ENCODE measurements at regions not wholly inside any gene's neighbourhood (a gene's known extent, or its start where the extent isn't known, plus 50 kb on each side); places are given as distances from the start of the nearest gene placed in this dataset.

DNA sequence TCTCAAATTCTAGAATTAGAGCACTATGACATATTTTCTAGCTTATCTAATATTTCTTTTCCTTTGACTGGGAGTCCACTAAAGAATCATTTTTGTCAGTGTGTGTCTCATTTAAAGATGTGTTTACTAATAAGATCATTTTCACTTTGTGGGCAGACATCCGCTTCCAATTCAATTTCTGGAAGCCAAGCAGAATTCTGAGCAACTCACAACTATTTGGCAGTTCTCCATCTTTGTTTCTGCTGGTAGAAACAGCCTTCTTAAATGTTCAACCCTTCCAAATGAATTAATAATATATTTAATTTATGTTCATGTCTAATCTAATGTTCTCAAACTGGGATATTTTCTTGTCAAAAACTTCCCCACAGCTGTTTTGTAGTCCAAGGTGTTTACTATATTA, 411.8 kb downstream of the KCTD12 start:
- no peaks in the 10 kb centered on the region for H3K27me3 ChIP-seq (ENCODE audit: insufficient read depth, low read length)
- peaks cover 6% of the 10 kb centered on the region for H3K79me1 ChIP-seq (ENCODE audit: low read length)
- H2BK12ac ChIP-seq (ENCODE audit: low read length): no peak overlapping the region
- H4K8ac ChIP-seq (ENCODE audit: low read depth, low read length): no peak overlapping the region
- no peak overlapping the region for H4K91ac ChIP-seq (ENCODE audit: low read depth, low read length)
- no peaks in the 10 kb centered on the region for H3K4me1 ChIP-seq (ENCODE audit: control insufficient read depth in 1 of 2, insufficient read depth in 2 of 2, low read length in 2 of 2)
- H3K18ac ChIP-seq (ENCODE audit: low read length): no peak overlapping the region
- H3K36me3 ChIP-seq (ENCODE audit: control insufficient read depth in 1 of 2, insufficient read depth in 2 of 2, low read length in 2 of 2): no peaks in the 10 kb centered on the region
- no peak overlapping the region for H3K27ac ChIP-seq (ENCODE audit: low read depth, low read length)
- no peak overlapping the region for H2BK5ac ChIP-seq (ENCODE audit: low read depth, low read length, poor library complexity)
- no peak overlapping the region for H2AK5ac ChIP-seq (ENCODE audit: low read length)
- H3K14ac ChIP-seq (ENCODE audit: low read length): no peak overlapping the region
- no CpG with 5 or more reads among the region's 1 CpG for WGBS (ENCODE audit: extremely low coverage, insufficient coverage, insufficient read length)
- DNase-seq: no peak
- no peak overlapping the region for H3K23ac ChIP-seq (ENCODE audit: low read length)
- no peak overlapping the region for H3K4me2 ChIP-seq (ENCODE audit: low read length)
- H2BK120ac ChIP-seq (ENCODE audit: insufficient read depth, low read length, poor library complexity): no peak overlapping the region
- no peak overlapping the region for H3K9ac ChIP-seq (ENCODE audit: low read length)
- H4K12ac ChIP-seq (ENCODE audit: low read depth, low read length): no peak overlapping the region
- no peak overlapping the region for H2AFZ ChIP-seq (ENCODE audit: insufficient read depth, low read length, poor library complexity)
- no peak overlapping the region for H3K4me3 ChIP-seq (ENCODE audit: low read depth, low read length)
- H3K79me2 ChIP-seq (ENCODE audit: control insufficient read depth, insufficient read depth, low read length, poor library complexity): no peaks in the 10 kb centered on the region
- no peaks in the 10 kb centered on the region for H3K9me3 ChIP-seq (ENCODE audit: insufficient read depth, low read depth, low read length)
- H3K4ac ChIP-seq (ENCODE audit: low read depth, low read length): no peak overlapping the region

DNA sequence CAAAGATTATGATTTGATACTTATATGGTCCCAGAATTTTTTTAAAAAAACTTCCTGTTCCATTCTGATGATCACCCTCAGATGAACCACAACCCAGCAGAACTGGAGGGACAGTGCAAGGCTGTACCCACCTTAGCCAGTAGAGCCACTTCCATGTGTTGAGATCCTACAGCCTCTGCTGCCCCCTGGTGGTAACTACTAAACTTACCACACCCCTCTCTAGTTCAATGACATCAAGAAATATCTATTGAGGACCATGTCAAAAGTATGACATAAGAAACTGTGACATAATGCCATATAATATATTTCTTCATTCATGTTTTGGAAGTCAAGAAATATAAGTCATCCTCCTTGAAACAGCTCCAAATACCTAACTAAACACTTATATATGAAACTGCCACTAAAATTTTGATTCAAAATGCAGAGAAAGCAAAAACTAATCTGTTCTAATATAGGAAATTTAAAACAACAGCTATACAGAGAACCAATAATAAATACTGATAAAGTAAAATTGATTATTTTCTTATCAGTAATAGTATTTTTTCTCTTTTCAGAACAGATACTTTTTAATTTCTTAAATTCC, 412.6 kb downstream of the KCTD12 start:
- Histone ChIP-seq H3K27me3 (ENCODE audit: insufficient read depth, low read length) (no peaks in the 10 kb centered on the region), H3K4me3 (ENCODE audit: low read depth, low read length) (no peak overlapping the region), H3K23ac (ENCODE audit: low read length) (no peak overlapping the region), H3K36me3 (ENCODE audit: control insufficient read depth in 1 of 2, insufficient read depth in 2 of 2, low read length in 2 of 2) (no peaks in the 10 kb centered on the region), H2AK5ac (ENCODE audit: low read length) (no peak overlapping the region), H2BK120ac (ENCODE audit: insufficient read depth, low read length, poor library complexity) (no peak overlapping the region), H3K9me3 (ENCODE audit: insufficient read depth, low read depth, low read length) (no peaks in the 10 kb centered on the region), H3K4me2 (ENCODE audit: low read length) (no peak overlapping the region), H3K14ac (ENCODE audit: low read length) (no peak overlapping the region), H3K79me1 (ENCODE audit: low read length) (peaks cover 6% of the 10 kb centered on the region), H2AFZ (ENCODE audit: insufficient read depth, low read length, poor library complexity) (no peak overlapping the region), H3K79me2 (ENCODE audit: control insufficient read depth, insufficient read depth, low read length, poor library complexity) (no peaks in the 10 kb centered on the region), H4K8ac (ENCODE audit: low read depth, low read length) (no peak overlapping the region), H2BK12ac (ENCODE audit: low read length) (no peak overlapping the region), H4K12ac (ENCODE audit: low read depth, low read length) (no peak overlapping the region), H3K4ac (ENCODE audit: low read depth, low read length) (no peak overlapping the region), H3K9ac (ENCODE audit: low read length) (no peak overlapping the region), H4K91ac (ENCODE audit: low read depth, low read length) (no peak overlapping the region), H3K18ac (ENCODE audit: low read length) (no peak overlapping the region), H3K4me1 (ENCODE audit: control insufficient read depth in 1 of 2, insufficient read depth in 2 of 2, low read length in 2 of 2) (no peaks in the 10 kb centered on the region), H2BK5ac (ENCODE audit: low read depth, low read length, poor library complexity) (no peak overlapping the region), H3K27ac (ENCODE audit: low read depth, low read length) (no peak overlapping the region)
- peak; percentile 77 to 91 for DNase-seq

DNA sequence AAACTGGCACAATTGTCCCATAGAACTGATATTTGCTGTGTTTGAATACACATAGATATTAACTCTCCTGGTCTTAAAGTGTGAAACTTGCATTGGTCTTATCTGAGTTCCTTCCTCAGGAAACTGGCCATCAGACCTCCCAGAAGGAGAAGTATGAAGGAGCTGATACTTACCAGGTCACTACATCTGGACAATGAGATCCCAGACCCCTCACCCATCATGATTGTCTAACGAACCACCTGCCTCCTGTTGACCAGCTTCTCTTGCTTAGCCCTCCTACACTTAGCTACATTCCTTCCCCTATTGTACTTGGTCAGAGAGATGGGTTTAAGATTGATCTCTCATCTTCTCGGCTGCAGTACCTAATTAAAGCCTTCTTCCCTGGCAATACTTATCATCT, 413.3 kb downstream of the KCTD12 start:
- Histone ChIP-seq H3K9me3 (ENCODE audit: insufficient read depth, low read depth, low read length) (no peaks in the 10 kb centered on the region), H3K79me2 (ENCODE audit: control insufficient read depth, insufficient read depth, low read length, poor library complexity) (no peaks in the 10 kb centered on the region), H3K27me3 (ENCODE audit: insufficient read depth, low read length) (no peaks in the 10 kb centered on the region), H2BK12ac (ENCODE audit: low read length) (no peak overlapping the region), H3K27ac (ENCODE audit: low read depth, low read length) (no peak overlapping the region), H3K18ac (ENCODE audit: low read length) (no peak overlapping the region), H3K79me1 (ENCODE audit: low read length) (peaks cover 6% of the 10 kb centered on the region), H3K4me3 (ENCODE audit: low read depth, low read length) (no peak overlapping the region), H3K23ac (ENCODE audit: low read length) (no peak overlapping the region), H4K91ac (ENCODE audit: low read depth, low read length) (no peak overlapping the region), H3K4ac (ENCODE audit: low read depth, low read length) (no peak overlapping the region), H4K12ac (ENCODE audit: low read depth, low read length) (no peak overlapping the region), H3K4me2 (ENCODE audit: low read length) (no peak overlapping the region), H2BK5ac (ENCODE audit: low read depth, low read length, poor library complexity) (no peak overlapping the region), H2AFZ (ENCODE audit: insufficient read depth, low read length, poor library complexity) (no peak overlapping the region), H2BK120ac (ENCODE audit: insufficient read depth, low read length, poor library complexity) (no peak overlapping the region), H2AK5ac (ENCODE audit: low read length) (no peak overlapping the region), H4K8ac (ENCODE audit: low read depth, low read length) (no peak overlapping the region), H3K9ac (ENCODE audit: low read length) (no peak overlapping the region), H3K14ac (ENCODE audit: low read length) (no peak overlapping the region), H3K4me1 (ENCODE audit: control insufficient read depth in 1 of 2, insufficient read depth in 2 of 2, low read length in 2 of 2) (no peaks in the 10 kb centered on the region), H3K36me3 (ENCODE audit: control insufficient read depth in 1 of 2, insufficient read depth in 2 of 2, low read length in 2 of 2) (no peaks in the 10 kb centered on the region)
- no peak for DNase-seq
- WGBS (ENCODE audit: extremely low coverage, insufficient coverage, insufficient read length): no CpG with 5 or more reads among the region's 2 CpGs

DNA sequence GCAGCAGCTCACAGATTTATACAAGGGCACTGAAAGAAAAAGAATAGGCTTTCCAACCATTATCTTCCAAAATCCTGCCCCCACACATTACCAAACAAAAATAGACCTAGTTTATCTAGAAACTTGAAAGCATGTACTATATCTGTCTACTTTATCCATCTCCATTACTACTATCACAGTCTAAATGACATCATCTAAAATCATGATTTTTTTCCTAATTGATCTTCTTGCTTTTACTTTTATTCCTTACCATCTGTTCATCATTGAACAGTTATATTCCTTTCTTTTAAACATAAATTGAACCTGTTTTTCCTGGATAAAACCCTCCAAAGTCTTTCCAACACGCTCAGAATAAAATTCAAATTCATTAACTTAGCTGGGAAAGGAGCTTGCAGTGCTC, 414.7 kb downstream of the KCTD12 start:
- whole genome bisulfite sequencing (ENCODE audit: extremely low coverage, insufficient coverage, insufficient read length): no CpG with 5 or more reads among the region's 1 CpG
- Histone ChIP-seq H3K4me3 (ENCODE audit: low read depth, low read length) (no peak overlapping the region), H4K91ac (ENCODE audit: low read depth, low read length) (no peak overlapping the region), H2AK5ac (ENCODE audit: low read length) (no peak overlapping the region), H3K79me2 (ENCODE audit: control insufficient read depth, insufficient read depth, low read length, poor library complexity) (no peaks in the 10 kb centered on the region), H3K18ac (ENCODE audit: low read length) (no peak overlapping the region), H2BK5ac (ENCODE audit: low read depth, low read length, poor library complexity) (no peak overlapping the region), H3K27ac (ENCODE audit: low read depth, low read length) (no peak overlapping the region), H4K12ac (ENCODE audit: low read depth, low read length) (no peak overlapping the region), H4K8ac (ENCODE audit: low read depth, low read length) (no peak overlapping the region), H2AFZ (ENCODE audit: insufficient read depth, low read length, poor library complexity) (no peak overlapping the region), H2BK12ac (ENCODE audit: low read length) (no peak overlapping the region), H3K4ac (ENCODE audit: low read depth, low read length) (no peak overlapping the region), H3K14ac (ENCODE audit: low read length) (no peak overlapping the region), H3K79me1 (ENCODE audit: low read length) (peaks cover 6% of the 10 kb centered on the region), H3K27me3 (ENCODE audit: insufficient read depth, low read length) (no peaks in the 10 kb centered on the region), H3K9ac (ENCODE audit: low read length) (no peak overlapping the region), H3K36me3 (ENCODE audit: control insufficient read depth in 1 of 2, insufficient read depth in 2 of 2, low read length in 2 of 2) (no peaks in the 10 kb centered on the region), H3K9me3 (ENCODE audit: insufficient read depth, low read depth, low read length) (no peaks in the 10 kb centered on the region), H3K4me2 (ENCODE audit: low read length) (no peak overlapping the region), H3K4me1 (ENCODE audit: control insufficient read depth in 1 of 2, insufficient read depth in 2 of 2, low read length in 2 of 2) (no peaks in the 10 kb centered on the region), H3K23ac (ENCODE audit: low read length) (no peak overlapping the region), H2BK120ac (ENCODE audit: insufficient read depth, low read length, poor library complexity) (no peak overlapping the region)
- no peak for DNase-seq

Data from trophoblast cell (in vitro differentiated cells and primary cell).